ENCODE measurements at regions not wholly inside any gene's neighbourhood (a gene's known extent, or its start where the extent isn't known, plus 50 kb on each side); places are given as distances from the start of the nearest gene placed in this dataset.

DNA sequence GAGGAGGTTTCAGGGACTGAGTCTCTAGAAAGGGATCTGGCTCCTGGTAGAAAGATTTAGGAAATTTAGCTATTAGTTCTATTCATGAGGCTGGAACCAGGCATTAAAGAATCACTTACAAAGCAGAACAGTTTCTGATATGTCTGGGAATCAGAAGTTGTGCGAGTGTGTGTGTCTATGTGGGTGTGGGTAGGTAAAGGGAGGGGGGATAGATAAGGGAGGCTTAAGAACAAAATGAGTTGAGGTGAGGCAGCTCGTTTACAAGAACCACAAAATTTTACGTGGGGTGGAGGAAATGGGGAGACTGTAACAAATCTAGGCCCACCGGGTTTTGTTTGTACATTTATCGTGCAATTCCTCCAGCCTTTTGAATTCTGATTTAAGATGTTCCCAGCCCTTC is 90.7 kb downstream of the SAMD9 start:
- H3K9me3 Mint-ChIP-seq: peaks cover 3 to 23% (median 22%) of the 10 kb centered on the region in 7 donors
- no peaks in the 10 kb centered on the region for H3K36me3 Mint-ChIP-seq
- Histone ChIP-seq H3K4me2 (replicated peaks; ENCODE audit: extremely low read depth, low read length, poor library complexity, severe bottlenecking) (no peak overlapping the region), H4K20me1 (ENCODE audit: insufficient read depth, low read length) (no peaks in the 10 kb centered on the region), H3K4me1 (ENCODE audit: control insufficient read depth in 1 of 2, insufficient read depth in 2 of 2, low read length in 2 of 2) (no peaks in the 10 kb centered on the region), H3K4me3 (replicated peaks in 1 of 3; ENCODE audit: low read depth in 2 of 3, low read length in 3 of 3) (no peak overlapping the region), H2AFZ (ENCODE audit: insufficient read depth, low read depth, low read length, poor library complexity, severe bottlenecking) (no peak overlapping the region), H3K79me2 (ENCODE audit: insufficient read depth, low read length) (no peaks in the 10 kb centered on the region), H3K27ac (ENCODE audit: low read depth in 1 of 2, low read length in 2 of 2) (no peak overlapping the region), H3K27me3 (ENCODE audit: control insufficient read depth in 2 of 2, insufficient read depth in 2 of 2, low read length in 2 of 2) (no peaks in the 10 kb centered on the region), H3K36me3 (replicated peaks in 1 of 2; ENCODE audit: control insufficient read depth in 1 of 2, insufficient read depth in 2 of 2, low read length in 2 of 2) (no peaks in the 10 kb centered on the region), H3K9me3 (replicated peaks in 1 of 2; ENCODE audit: control insufficient read depth in 1 of 2, insufficient read depth in 1 of 2, low read length in 2 of 2) (peaks cover 4 to 6% of the 10 kb centered on the region in 2 donors), H3K9ac (ENCODE audit: insufficient read depth, low read length, poor library complexity, severe bottlenecking) (no peak overlapping the region)
- WGBS (ENCODE audit: insufficient coverage): 86% methylated on average over 5 of the region's 5 CpGs
- no peaks in the 10 kb centered on the region for H3K4me1 Mint-ChIP-seq
- DNase-seq: no peak
- intact Hi-C loops (cut with micrococcal nuclease): no loop called here
- H3K27ac Mint-ChIP-seq: no peak overlapping the region
- no peak overlapping the region for H3K4me3 Mint-ChIP-seq
- TF ChIP-seq, protein P1, sequence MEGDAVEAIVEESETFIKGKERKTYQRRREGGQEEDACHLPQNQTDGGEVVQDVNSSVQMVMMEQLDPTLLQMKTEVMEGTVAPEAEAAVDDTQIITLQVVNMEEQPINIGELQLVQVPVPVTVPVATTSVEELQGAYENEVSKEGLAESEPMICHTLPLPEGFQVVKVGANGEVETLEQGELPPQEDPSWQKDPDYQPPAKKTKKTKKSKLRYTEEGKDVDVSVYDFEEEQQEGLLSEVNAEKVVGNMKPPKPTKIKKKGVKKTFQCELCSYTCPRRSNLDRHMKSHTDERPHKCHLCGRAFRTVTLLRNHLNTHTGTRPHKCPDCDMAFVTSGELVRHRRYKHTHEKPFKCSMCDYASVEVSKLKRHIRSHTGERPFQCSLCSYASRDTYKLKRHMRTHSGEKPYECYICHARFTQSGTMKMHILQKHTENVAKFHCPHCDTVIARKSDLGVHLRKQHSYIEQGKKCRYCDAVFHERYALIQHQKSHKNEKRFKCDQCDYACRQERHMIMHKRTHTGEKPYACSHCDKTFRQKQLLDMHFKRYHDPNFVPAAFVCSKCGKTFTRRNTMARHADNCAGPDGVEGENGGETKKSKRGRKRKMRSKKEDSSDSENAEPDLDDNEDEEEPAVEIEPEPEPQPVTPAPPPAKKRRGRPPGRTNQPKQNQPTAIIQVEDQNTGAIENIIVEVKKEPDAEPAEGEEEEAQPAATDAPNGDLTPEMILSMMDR (IDR thresholded peaks at IDR 0.05): no peak
- peaks cover 0 to 5% (median 0%) of the 10 kb centered on the region in 3 donors for H3K27me3 Mint-ChIP-seq (ENCODE audit: low read depth in 3 of 3)

- Histone ChIP-seq H3K4me2 (replicated peaks; ENCODE audit: extremely low read depth, low read length, poor library complexity, severe bottlenecking) (no peak overlapping the region), H3K79me2 (ENCODE audit: insufficient read depth, low read length) (no peaks in the 10 kb centered on the region), H3K4me3 (replicated peaks in 1 of 3; ENCODE audit: low read depth in 2 of 3, low read length in 3 of 3) (no peak overlapping the region), H3K36me3 (replicated peaks in 1 of 2; ENCODE audit: control insufficient read depth in 1 of 2, insufficient read depth in 2 of 2, low read length in 2 of 2) (no peaks in the 10 kb centered on the region), H3K27ac (ENCODE audit: low read depth in 1 of 2, low read length in 2 of 2) (no peak overlapping the region), H3K9ac (ENCODE audit: insufficient read depth, low read length, poor library complexity, severe bottlenecking) (no peak overlapping the region), H3K4me1 (ENCODE audit: control insufficient read depth in 1 of 2, insufficient read depth in 2 of 2, low read length in 2 of 2) (no peaks in the 10 kb centered on the region), H3K27me3 (ENCODE audit: control insufficient read depth in 2 of 2, insufficient read depth in 2 of 2, low read length in 2 of 2) (no peaks in the 10 kb centered on the region), H3K9me3 (replicated peaks in 1 of 2; ENCODE audit: control insufficient read depth in 1 of 2, insufficient read depth in 1 of 2, low read length in 2 of 2) (peaks cover 0 to 4% of the 10 kb centered on the region in 2 donors), H4K20me1 (ENCODE audit: insufficient read depth, low read length) (no peaks in the 10 kb centered on the region), H2AFZ (ENCODE audit: insufficient read depth, low read depth, low read length, poor library complexity, severe bottlenecking) (no peak overlapping the region)
- TF ChIP-seq, protein P1 (IDR thresholded peaks at IDR 0.05): no peak
- no peak for DNase-seq
- WGBS (ENCODE audit: insufficient coverage): no CpG with 5 or more reads among the region's 3 CpGs
- Mint-ChIP-seq H3K27ac (no peak overlapping the region), H3K4me1 (no peaks in the 10 kb centered on the region), H3K4me3 (no peak overlapping the region), H3K36me3 (no peaks in the 10 kb centered on the region), H3K9me3 (peaks cover 3 to 22% (median 17%) of the 10 kb centered on the region in 7 donors), H3K27me3 (ENCODE audit: low read depth in 3 of 3) (peaks cover 0 to 6% (median 0%) of the 10 kb centered on the region in 3 donors)
- intact Hi-C loops (cut with micrococcal nuclease): no loop called here
Measured at GRCh38 chr7:93026425-93026824, 91.4 kb downstream of the SAMD9 start.

All from CD14-positive monocyte (primary cell).